Kidney (tissue), 13 donors: ENCODE measurements at regions not wholly inside any gene's neighbourhood (a gene's known extent, or its start where the extent isn't known, plus 50 kb on each side); places are given as distances from the start of the nearest gene placed in this dataset.

Experiments
- DNase-seq, 5 donors: peaks; one replicate each; pipeline ENCODE4 v3.0.0-alpha.2; 2013 to 2020
- FAIRE-seq: peaks from 2 replicates; lab custom pipeline; 2012; peaks lifted over from hg19 to GRCh38; lab: Jason Lieb, UNC
- H3K27ac ChIP-seq, 2 donors: one replicate each; pipeline ENCODE4 v1.7.0; 2013; ENCODE audit warnings: low read depth in 2 of 2, low read length in 2 of 2, inconsistent platforms in 1 of 2
- H3K27me3 ChIP-seq: one replicate; pipeline ENCODE4 v1.7.1; 2013; ENCODE audit warnings: low read length, inconsistent platforms; ENCODE audit not compliant: control insufficient read depth, insufficient read depth
- H3K36me3 ChIP-seq, 3 donors: one replicate each; pipeline versions ENCODE4 v1.7.0 to v1.7.1; 2013; ENCODE audit warnings: low read length in 3 of 3, control low read depth in 1 of 3, inconsistent platforms in 1 of 3; ENCODE audit not compliant: insufficient read depth in 3 of 3, control insufficient read depth in 2 of 3
- H3K4me1 ChIP-seq, 3 donors: one replicate each; pipeline versions ENCODE4 v1.7.0 to v1.7.1; 2013; ENCODE audit warnings: low read length in 3 of 3, inconsistent platforms in 1 of 3, low read depth in 1 of 3; ENCODE audit not compliant: control insufficient read depth in 2 of 3, insufficient read depth in 2 of 3
- H3K4me3 ChIP-seq, 3 donors: one replicate each; pipeline versions ENCODE4 v1.7.0 to v1.8.1; 2013; ENCODE audit warnings: low read length in 3 of 3, control low read depth in 1 of 3, inconsistent platforms in 1 of 3
- H3K9ac ChIP-seq, 3 donors: one replicate each; pipeline versions ENCODE4 v1.7.0 to v1.7.1; 2013; ENCODE audit warnings: low read length in 3 of 3, control low read depth in 1 of 3, inconsistent platforms in 1 of 3
- H3K9me3 ChIP-seq, 3 donors: one replicate each; pipeline versions ENCODE4 v1.7.0 to v1.7.1; 2013; ENCODE audit warnings: low read length in 3 of 3, control low read depth in 1 of 3, inconsistent platforms in 1 of 3; ENCODE audit not compliant: control insufficient read depth in 2 of 3, insufficient read depth in 1 of 3
- intact Hi-C: fragments of 100-400 bp; cut with DNase I; formaldehyde crosslinking; loops from one replicate; pipeline ENCODE4 v1.11.1; 2022
- TF ChIP-seq, protein P1 (sequence below): IDR thresholded peaks from 3 replicates; pipeline ENCODE4 v1.5.1; 2012; ENCODE audit warnings: mild to moderate bottlenecking, moderate library complexity, borderline replicate concordance; ENCODE audit not compliant: insufficient read depth; ENCODE audit errors: extremely low read depth
- donor health status: control.
- donor health status: control.
- donor health status: control.
- donor health status: control.
- donor health status: control.
- donor health status: DM: yes; HTN: yes; CAD: no.
- donor health status: Normal renal cell carcinoma (clear cell type).

DNA sequence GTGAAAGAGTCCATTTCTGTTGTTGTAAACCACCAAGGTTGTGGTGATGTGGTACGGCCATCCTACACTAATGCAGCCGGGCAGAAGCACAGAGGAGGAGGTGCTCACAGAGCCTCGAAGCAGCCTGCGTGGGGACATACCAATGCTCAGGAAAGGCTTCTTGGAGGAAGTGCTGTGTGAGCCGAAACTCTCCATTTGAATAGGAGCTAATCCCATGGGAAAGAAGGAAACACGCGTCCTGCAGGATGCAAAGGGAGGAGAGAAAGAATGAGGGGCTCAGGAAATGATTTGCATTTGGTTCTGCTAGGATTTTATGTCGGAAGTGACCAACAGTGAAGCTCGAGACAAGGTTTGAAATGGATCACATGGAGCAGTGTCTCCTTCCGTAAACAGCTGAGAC lies 477.9 kb upstream of the ANKRD30A start:
- Histone ChIP-seq H3K36me3 (no peaks in the 10 kb centered on the region), H3K27me3 (no peaks in the 10 kb centered on the region), H3K4me1 (no peaks in the 10 kb centered on the region), H3K9ac (no peak overlapping the region), H3K27ac (no peak overlapping the region), H3K9me3 (peaks cover 0 to 5% (median 0%) of the 10 kb centered on the region in 3 donors), H3K4me3 (no peak overlapping the region)
- no peak for FAIRE-seq
- intact Hi-C loops, result no loop called here
- DNase-seq, result no peak
- TF ChIP-seq, protein P1, sequence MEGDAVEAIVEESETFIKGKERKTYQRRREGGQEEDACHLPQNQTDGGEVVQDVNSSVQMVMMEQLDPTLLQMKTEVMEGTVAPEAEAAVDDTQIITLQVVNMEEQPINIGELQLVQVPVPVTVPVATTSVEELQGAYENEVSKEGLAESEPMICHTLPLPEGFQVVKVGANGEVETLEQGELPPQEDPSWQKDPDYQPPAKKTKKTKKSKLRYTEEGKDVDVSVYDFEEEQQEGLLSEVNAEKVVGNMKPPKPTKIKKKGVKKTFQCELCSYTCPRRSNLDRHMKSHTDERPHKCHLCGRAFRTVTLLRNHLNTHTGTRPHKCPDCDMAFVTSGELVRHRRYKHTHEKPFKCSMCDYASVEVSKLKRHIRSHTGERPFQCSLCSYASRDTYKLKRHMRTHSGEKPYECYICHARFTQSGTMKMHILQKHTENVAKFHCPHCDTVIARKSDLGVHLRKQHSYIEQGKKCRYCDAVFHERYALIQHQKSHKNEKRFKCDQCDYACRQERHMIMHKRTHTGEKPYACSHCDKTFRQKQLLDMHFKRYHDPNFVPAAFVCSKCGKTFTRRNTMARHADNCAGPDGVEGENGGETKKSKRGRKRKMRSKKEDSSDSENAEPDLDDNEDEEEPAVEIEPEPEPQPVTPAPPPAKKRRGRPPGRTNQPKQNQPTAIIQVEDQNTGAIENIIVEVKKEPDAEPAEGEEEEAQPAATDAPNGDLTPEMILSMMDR, result no peak

DNA sequence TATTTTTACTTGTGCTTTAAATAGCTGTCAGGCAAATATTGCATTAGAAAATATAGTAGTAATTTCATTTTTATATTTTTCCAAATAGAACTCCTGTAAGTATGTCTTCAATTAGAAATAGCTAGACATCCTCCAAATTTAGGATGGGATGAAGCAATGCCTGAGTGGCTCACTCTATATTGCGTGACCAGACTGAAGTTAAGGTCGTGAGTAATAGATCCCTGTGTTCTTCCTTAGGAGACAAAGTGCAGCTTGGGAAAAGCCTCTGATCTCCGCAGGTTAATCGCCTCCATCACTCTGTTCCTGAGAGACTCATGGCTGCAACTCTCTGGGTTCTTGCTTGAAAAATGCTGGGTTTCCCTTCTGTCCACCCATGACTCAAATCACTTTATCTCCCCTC lies 484.8 kb upstream of the ANKRD30A start:
- H3K9ac ChIP-seq, result no peak overlapping the region
- DNase-seq (no peak), FAIRE-seq (no peak)
- H3K4me3 ChIP-seq, result no peak overlapping the region
- H3K4me1 ChIP-seq, result no peaks in the 10 kb centered on the region
- no peak overlapping the region for H3K27ac ChIP-seq
- no peaks in the 10 kb centered on the region for H3K27me3 ChIP-seq
- no peaks in the 10 kb centered on the region for H3K36me3 ChIP-seq
- no peaks in the 10 kb centered on the region for H3K9me3 ChIP-seq
- TF ChIP-seq, protein P1, result no peak
- intact Hi-C loops, result no loop called here

DNA sequence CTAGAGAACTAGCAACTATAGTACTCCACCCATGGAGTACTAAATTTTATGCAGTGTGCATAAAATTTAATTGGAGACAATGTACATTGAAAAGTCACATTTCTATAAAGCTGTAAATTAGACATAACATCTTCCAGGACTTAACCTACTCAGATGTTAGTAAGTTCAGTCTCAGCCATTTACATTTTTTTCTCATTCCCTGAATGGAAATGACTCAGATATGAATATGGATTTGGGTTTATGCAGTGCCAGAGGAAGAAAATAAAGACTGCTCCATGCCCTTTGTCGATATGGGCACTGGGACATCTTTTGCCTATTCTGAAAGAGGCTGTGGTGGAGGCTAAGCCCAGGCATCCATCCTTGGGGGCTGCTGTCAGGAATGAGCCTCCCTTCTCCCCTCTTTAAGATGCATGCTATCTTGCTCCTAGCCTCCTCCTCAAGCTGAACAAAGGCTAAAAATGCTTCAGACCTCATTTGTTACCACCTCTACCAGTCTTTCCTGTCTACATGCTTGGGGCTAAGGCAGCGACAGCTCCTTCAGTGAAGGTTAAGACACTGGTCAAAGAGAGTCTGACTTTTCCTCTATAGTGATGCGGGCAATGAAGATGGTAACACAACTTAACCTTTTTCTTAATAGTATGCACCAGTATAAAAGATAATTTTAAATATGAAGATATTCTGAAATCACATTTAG lies 486.8 kb upstream of the ANKRD30A start:
- Histone ChIP-seq H3K4me1 (no peaks in the 10 kb centered on the region), H3K27me3 (no peaks in the 10 kb centered on the region), H3K9ac (no peak overlapping the region), H3K36me3 (no peaks in the 10 kb centered on the region), H3K9me3 (no peaks in the 10 kb centered on the region), H3K27ac (no peak overlapping the region), H3K4me3 (no peak overlapping the region)
- intact Hi-C loops, result no loop called here
- TF ChIP-seq, protein P1, result no peak
- FAIRE-seq (no peak), DNase-seq (no peak)

DNA sequence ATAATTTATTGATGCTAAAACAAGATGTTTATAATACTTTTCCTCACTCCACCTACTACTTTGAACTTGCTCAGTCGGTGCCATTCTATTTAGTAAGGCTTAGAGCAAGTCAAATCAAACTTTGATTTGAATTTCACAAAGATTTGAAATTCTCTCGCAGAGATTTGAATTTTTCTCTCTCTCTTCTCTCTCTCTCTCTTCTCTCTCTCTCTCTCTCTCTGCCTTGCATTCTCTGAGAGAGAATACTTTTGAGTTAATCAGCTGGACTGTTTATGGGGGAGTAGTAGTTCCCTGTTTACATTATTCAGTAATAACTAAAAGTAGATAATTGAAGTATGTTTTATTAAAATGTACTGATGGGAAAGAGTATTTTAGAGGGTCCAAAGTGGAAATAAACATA lies 488.5 kb upstream of the ANKRD30A start:
- DNase-seq (no peak), FAIRE-seq (no peak)
- Histone ChIP-seq H3K4me3 (no peak overlapping the region), H3K9ac (no peak overlapping the region), H3K36me3 (no peaks in the 10 kb centered on the region), H3K27ac (no peak overlapping the region), H3K4me1 (no peaks in the 10 kb centered on the region), H3K27me3 (no peaks in the 10 kb centered on the region), H3K9me3 (no peaks in the 10 kb centered on the region)
- TF ChIP-seq, protein P1, result no peak
- intact Hi-C loops, result no loop called here
